ENCODE measurements at regions not wholly inside any gene's neighbourhood (a gene's known extent, or its start where the extent isn't known, plus 50 kb on each side); places are given as distances from the start of the nearest gene placed in this dataset.

GRCh38 chr3:148646126-148646665, 51.5 kb upstream of the AGTR1 start:
- TF ChIP-seq CTCF (IDR thresholded peaks at IDR 0.05 in 4 of 5, conservative IDR thresholded peaks at IDR 0.05 in 1 of 5): no peak
- no peak for TF ChIP-seq POLR2A (IDR thresholded peaks at IDR 0.05)
